CD4-positive, alpha-beta T cell treated with Interleukin-17A for 1 hour (primary cell): ENCODE measurements at regions not wholly inside any gene's neighbourhood (a gene's known extent, or its start where the extent isn't known, plus 50 kb on each side); places are given as distances from the start of the nearest gene placed in this dataset.

Experiments
- DNase-seq: peaks from one replicate; pipeline ENCODE4 v3.0.0-alpha.2; 2020

GRCh38 chr19:27694361-27695055 lies 1518.4 kb downstream of the UQCRFS1 start:
- no peak for DNase-seq

DNA sequence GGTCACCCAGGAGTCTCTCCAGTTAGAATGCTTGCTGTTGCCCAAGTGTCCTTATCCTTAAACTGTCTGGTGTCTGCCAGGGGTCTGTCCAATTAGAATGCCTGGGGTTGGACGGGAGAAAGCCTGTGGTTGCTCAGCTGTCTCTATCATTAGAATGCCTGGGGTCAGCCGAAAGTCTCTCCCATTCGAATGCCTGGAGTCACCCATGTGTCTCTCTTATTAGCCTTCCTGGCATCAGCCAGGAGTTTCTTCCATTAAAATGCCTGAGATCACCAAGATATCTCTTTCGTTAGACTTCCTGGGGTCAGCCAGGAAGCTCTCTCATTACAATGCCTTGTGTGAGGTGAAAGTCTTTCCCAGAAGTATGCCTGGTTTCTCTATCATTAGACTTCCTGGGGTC lies 1521.0 kb downstream of the UQCRFS1 start:
- DNase-seq: no peak

- no peak for DNase-seq
These were observed 1523.2 kb downstream of the UQCRFS1 start for GRCh38 chr19:27689734-27690241.

DNA sequence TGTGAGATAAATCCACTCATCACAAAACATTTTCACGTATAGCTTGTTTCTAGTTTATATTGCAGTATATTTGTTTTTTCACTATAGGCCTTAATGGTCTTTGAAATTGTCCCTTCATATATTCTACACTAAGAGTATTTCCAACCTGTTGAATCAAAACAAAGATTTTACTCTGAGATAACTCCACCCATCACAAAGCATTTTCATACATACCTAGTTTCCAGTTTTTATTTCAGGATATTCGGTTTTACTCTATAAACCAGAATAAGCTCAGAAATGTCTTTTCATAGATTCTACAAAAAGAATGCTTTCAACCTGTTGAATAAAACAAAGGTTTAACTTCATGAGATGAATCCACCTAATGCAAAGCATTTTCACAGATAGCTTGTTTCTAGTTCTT lies 1528.7 kb downstream of the UQCRFS1 start:
- no peak for DNase-seq

GRCh38 chr19:27681972-27682371 lies 1531.0 kb downstream of the UQCRFS1 start:
- DNase-seq: no peak

DNA sequence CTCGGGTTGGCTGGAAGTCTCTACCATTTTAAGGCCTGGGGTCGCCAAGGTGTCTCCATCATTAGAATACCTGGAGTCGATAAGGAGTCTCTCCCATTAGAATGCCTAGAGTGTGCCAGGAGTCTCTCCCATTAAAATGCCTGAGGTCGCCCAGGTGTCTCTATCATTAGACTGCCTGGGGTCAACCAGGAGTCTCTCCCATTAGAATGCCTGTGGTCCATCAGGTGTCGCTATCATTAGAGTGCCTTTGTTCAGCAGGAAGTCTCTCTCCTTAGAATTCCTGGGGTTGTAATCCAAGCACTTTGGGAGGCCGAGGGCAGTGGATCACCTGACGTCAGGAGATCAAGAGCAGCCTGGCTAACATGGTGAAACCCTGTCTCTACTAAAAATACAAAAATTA lies 1533.0 kb downstream of the UQCRFS1 start:
- no peak for DNase-seq

DNA sequence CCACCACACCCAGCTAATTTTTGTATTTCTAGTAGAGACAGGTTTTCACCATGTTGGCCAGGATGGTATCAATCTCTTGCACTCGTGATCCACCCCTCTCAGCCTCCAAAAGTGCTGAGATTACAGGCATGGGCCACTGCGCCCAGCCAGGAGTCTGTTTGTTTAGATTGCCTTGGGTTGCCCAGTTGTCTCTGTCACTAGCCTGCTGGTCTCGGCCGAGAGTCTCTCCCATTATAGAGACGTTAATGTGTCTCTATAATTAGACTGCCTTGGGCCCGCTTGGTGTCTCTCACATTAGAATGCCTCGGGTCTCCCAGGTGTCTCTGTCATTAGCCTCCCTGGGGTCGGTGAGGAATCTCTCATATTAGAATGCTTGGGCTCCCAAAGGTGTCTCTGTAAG lies 1533.6 kb downstream of the UQCRFS1 start:
- DNase-seq: no peak

DNA sequence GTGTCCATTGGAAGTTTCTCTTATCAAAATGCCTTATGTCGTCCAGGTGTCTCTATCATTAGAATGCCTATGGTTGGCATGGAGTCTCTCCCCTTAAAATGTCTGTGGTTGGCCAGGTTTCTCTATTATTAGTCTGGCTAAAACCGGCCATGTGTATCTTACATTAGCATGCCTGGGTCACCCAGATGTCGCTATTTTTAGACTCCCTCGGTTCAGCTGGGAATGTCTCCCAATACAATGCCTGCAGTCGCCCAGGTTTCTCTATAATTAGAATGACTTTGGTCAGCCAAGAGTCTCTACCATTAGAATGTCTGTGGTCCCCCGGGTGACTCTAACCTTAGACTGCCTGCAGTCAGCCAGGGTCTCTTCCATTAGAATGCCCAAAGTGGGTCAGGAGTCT lies 1536.1 kb downstream of the UQCRFS1 start:
- no peak for DNase-seq

- no peak for DNase-seq
These were observed 1536.6 kb downstream of the UQCRFS1 start for GRCh38 chr19:27676334-27676733.

DNA sequence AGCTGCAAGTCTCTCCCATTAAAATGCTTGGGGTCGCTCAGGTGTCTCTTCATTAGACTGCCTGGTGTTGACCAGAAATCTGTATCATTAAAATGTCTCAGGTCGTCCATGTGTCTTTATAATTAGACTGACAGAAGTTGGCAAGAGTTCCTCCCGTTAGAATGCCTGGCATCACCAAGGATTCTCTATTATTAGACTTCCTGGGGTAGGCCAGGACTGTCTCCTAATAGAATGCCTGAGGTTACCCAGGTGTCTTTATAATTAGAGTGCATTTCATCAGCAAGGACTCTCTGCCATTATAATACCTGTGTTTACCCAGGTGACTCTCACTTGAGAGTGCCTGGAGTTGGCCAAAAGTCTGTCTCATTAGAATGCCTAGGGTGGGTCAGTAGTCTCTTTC lies 1537.2 kb downstream of the UQCRFS1 start:
- DNase-seq: no peak

DNA sequence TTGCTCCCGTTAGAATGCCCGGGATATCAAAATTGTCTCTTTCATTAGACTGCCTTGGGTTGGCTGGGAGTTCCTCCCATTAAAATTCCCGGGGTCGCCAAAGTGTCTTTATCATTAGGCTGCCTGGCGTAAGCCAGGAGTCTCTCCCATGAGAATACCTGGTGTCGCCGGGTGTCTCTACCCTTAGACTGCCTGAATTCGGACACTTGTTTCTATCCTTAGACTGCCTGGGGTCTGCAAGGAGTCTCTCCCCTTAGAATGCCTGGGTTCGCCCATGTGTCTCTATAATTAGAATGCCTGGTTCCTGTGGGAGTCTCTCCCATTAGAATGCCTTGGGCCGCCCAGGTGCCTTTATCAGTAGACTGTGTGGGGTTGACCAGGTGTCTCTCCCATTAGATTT lies 1538.2 kb downstream of the UQCRFS1 start:
- no peak for DNase-seq

DNA sequence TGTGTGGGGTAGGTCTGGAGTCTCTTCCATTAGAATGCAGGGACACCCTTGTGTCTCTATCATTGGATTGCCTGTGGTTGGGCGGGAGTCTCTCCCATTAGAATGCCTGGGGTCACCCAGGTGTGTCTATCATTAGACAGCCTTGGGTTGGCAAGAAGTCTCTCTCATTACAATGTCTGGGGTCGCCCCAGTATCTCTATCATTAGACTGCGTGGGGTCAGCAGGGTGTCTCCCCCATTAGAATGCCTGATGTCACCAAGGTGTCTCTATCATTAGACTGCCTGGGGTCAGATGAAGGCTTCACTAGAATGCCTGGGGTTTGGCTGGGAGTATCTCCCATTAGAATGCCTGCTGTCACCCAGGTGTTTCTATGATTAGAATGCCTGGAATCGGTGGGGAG lies 1539.0 kb downstream of the UQCRFS1 start:
- no peak for DNase-seq

GRCh38 chr19:27672309-27673047 lies 1540.5 kb downstream of the UQCRFS1 start:
- DNase-seq: no peak

DNA sequence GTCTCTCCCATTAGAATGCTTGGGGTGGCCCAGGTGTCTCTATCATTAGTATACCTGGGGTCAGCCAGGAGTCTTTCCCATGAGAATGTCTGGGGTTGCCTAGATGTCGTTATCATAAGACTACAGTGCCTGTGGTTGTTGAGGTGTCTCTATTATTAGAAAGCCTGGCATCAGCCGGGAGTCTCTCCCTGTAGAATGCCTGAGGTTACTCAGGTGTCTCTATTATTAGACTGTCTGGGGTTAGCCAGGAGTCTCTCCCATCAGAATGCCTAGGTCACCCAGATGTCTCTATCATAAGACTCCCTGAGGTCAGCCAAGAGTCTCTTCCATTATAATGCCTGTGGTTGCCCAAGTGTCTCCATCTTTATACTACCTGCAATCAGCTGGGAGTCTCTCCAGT lies 1541.1 kb downstream of the UQCRFS1 start:
- DNase-seq: no peak

GRCh38 chr19:27660428-27660827 lies 1552.5 kb downstream of the UQCRFS1 start:
- no peak for DNase-seq

GRCh38 chr19:27657271-27658051 lies 1555.5 kb downstream of the UQCRFS1 start:
- no peak for DNase-seq

- DNase-seq: no peak
These were observed 1558.5 kb downstream of the UQCRFS1 start for GRCh38 chr19:27654266-27654990.

DNA sequence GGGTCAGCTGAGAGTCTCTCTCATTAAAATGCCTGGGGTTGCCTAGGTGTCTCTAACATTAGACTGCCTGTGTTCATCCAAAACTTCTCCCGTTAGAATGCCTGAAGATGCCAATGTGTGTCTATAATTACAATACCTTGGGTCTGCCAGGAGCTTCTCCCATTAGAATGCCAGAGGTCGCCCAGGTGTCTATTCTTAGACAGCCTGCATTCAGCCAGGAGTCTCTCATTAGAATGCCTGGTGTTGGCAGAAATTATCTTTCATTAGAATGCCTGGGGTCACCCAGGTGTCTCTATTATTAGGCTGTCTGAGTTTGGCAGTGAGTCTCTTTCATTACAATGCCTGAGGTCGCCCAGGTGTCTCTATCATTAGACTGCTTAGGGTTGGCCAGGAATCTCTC lies 1560.2 kb downstream of the UQCRFS1 start:
- no peak for DNase-seq

DNA sequence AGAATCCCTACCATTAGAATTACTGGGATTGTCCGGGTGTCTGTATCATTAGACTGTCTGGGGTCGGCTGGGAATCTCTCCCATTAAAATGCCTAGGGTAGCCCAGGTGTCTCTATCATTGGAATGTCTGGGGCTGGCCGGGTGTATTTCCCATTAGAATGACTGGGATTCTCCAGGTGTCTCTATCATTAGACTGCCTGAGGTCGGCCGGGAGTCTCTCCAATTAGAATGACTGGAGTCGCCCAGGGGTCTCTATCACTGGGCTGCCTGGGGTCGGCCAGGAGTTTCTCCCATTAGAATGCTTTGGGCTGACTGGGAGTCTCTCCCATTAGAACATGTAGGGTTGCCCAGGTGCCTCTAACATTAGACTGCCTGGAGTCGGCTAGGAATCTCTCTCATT lies 1560.7 kb downstream of the UQCRFS1 start:
- no peak for DNase-seq

DNA sequence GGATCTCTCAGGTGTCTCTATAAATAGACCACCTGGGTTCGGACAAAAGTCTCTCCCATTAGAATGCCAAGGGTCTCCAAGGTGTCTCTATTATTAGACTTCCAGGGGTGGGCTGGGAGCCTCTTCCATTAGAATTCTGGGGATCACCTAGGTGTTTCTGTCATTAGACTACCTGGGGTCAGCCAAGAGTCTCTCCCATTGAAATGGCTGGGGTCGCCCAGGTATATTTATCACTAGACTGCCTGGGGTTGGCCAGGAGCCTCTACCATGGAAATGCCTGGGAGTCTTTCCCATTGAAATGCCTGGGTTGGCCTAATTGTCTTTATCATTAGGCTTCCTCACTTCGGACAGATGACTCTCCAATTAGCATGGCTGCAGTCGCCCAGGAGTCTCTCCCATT lies 1565.5 kb downstream of the UQCRFS1 start:
- DNase-seq: no peak

GRCh38 chr19:27635401-27635800 lies 1577.5 kb downstream of the UQCRFS1 start:
- no peak for DNase-seq

DNA sequence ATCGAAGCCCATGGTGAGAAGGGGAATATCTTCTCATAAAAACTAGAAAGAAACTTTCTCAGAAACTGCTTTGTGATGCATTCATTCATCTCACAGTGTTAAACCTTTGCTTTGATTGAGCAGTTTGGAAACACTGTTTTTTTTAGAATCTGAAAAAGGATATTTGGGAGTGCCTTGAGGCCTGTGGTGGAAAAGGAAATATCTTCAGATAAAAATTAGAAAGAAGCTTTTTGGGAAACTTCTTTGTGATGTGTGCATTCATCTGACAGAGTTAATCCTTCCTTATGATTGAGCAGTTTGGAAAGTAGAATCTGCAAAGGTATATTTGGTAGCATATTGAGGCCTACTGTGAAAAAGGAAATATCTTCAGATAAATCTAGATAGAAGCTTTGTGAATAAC lies 1594.9 kb downstream of the UQCRFS1 start:
- no peak for DNase-seq

DNA sequence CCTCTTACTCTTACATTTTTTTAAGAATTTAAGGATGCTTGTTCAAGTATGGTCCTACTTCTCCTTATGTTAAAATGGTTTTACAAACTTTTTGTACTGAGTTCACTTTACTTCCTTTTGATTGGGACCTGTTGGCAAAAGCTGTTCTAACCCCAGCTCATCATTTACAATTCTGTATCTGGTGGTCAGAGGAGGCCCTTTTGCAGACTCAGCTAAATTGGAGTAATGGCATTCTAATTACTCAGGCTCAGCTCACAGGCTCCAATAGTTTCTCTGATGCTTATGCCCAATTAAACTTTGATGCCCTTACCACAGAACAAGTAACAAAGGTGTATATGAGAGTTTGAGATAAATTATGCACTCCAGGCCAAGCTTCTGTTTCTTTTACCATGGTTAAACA lies 1632.0 kb downstream of the UQCRFS1 start:
- no peak for DNase-seq
